Glomerular endothelial cell (primary cell): ENCODE measurements at regions not wholly inside any gene's neighbourhood (a gene's known extent, or its start where the extent isn't known, plus 50 kb on each side); places are given as distances from the start of the nearest gene placed in this dataset.
A peak's percentile ranks its signal among the peaks of the same experiment; 100 is the strongest.

Experiments used
- DNase-seq: peaks from one replicate; pipeline ENCODE4 v3.0.0-alpha.2; 2011; ENCODE audit warnings: low read depth, low spot score; ENCODE audit errors: extremely low read depth

DNA sequence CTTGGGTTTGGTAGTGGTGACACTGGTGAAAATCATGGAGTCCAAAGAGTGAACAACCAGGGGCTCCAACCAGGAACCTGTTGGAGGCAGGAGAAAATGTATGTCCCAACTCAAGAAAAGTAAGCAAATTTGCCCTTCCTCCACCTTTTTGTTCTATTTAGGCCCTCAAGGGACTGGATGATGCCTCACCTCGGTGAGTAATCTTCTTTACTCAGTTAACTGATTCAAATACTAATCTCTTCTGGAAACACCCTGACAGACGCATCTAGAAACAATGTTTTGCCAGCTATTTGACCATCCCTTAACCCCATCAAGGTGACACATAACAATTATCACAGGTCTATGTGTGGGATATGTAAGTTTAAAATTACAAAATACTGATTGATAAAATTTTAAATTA is 272.4 kb upstream of the FOXG1 start:
- DNase-seq = no peak

DNA sequence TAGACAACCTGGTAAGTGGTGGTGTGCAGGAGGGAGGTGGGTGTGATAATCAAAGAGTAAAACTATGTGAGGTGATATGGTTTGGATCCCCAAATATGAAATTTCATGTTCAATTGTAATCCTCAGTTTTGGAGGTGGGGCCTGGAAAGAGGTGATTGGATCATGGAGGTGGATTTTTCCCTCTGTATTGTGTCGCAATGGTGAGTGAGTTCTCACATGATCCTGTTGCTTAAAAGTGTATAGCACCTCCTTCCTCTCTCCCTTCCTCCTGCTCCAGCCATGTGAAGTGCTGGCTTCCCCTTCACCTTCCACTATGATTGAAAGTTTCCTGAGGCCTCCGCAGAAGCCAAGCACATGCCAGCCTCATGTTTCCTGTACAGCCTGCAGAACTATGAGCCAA is 270.2 kb upstream of the FOXG1 start:
- DNase-seq = no peak

DNA sequence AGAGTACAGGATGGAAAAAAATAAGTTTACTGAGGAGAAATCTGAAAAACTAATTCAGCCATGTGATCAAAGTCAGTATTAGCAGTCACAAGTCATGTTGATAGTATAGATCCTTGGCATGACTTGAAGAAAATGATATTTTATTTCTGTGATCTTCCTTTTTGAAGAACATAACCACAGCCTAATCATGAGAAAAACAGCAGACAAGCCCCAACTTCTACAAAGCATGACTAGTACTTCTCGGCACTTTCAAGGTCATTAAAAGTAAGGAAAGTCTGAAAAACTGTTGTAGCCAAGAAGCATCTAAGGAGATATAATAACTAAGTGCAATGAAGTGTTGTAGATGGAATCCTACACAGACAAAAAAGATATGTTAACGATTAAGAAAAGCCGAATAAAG is 264.1 kb upstream of the FOXG1 start:
- DNase-seq = no peak

DNA sequence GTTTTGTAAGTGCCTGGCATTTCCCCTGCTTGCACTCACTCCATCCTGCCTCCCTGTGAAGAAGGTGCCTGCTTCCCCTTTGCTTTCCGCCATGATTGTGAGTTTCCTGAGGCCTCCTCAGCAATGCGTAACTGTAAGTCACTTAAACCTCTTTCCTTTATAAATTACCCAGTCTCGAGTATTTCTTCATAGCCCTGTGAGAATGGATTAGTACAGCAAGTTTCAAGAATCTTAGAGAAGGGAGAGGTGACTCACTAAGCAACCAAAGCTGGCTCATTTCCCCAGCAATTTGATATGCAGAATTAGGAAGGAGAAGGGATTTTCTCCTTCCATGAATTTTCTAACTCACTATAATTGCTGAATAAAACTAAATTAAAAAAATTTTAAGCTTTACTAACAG is 251.0 kb upstream of the FOXG1 start:
- peak; percentile 10 for DNase-seq

DNA sequence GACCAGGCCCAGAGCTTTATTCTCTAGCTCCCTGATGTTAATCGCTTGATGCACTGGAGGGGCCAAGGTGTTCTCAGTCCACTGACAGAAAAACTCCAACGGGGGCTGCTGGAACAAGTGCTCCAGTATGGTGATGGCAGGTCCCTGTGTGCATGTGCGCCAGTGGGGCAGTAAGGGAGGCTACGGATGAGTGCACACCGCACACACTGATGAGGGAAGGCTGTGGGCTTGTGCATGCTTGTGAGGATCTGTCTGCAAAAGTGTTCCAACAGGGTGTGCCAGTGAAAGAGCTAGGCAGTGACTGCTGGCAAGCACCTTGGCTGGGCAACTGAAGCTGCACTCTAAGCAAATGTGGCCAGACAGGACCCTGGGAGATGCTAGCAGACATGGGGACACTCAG is 229.7 kb upstream of the FOXG1 start:
- DNase-seq = no peak

DNA sequence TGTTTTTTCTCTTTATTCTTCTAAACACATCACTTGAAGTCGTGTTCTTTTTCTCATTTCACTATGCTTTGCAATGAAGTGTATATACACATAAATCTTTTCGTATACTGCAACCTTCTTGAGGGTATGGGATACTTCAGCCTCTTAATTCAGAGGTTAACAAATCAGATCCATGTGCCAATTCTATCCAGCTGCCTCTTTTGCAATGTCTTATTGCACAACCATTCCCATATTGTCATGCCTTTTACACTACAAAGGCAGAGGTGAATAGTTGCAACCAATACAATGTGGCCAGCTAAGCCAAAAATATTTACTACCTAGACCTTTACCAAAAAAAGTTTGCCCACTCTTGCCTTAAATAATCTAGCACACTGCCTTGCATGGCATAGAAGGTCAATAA is 224.5 kb upstream of the FOXG1 start:
- DNase-seq = no peak

DNA sequence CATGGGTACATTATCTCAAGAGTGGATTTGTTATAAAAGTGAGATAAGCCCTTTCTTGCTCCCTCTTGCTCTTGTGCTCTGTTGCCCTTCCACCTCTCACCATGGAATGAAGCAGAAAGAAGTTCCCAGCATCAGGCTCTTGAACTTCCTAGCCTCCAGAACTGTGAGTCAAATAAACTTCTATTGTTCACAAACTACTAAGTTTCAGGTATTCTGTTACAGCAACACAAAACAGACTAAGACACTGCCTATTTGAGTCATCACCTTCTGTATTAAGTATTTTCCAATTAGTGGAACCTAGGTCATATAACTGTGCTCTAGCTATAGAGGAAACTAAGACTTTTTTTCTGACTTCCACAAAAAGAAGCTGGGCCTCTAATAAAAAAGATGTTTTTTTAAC is 201.2 kb upstream of the FOXG1 start:
- DNase-seq = no peak

DNA sequence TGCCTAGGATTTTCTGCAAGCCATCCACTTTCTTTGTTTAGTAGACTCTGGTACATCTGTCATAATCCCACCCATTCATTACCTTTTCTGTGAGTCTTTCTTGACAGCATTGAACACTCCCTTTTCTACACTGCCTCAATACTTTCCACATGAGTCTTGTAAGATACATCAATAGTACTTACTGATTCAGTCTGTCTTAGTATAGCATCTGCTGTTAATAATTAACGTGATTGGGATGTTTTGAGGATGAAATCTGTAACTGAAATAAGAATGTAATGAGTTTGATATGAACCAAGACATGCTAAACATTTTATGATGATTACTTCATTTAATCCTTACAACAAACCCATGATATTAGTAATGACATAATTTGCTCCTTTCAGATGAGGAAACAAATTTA is 196.2 kb upstream of the FOXG1 start:
- no peak for DNase-seq

DNA sequence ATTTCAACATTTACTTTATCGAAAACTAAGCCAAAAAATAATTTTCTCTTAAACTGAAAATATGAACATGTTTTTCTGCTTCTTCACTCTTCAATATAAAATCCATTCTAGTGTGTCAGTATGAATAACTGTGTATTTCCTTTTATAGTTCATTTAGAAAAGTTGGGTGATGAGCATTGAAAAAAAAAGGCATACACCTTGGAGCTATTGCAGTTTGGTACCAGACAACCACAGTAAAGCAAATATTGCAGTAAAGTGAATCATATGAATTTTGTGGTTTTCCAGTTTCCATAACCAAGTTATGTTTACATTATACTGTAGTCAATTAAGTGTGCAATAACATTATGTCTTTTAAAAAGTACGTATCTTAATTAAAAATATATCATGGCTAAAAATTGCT is 195.0 kb upstream of the FOXG1 start:
- no peak for DNase-seq

DNA sequence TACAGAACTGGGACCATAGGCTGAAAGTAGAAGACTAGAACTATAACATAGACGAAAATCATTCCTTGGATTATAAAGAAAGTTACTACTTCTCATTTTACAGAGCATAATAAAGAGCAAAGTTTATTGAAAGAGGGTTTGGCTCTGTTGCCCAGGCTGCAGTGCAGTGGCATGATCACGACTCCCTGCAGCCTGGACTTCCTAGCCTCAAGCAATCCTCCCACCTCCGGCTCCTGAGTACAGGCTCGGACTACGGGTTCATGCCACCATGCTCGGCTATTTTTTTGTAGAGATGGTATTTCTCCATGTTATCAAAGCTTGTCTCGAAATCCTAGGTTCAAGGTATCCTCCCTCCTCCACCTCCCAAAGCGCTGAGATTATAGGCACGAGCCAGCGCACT is 190.1 kb upstream of the FOXG1 start:
- no peak for DNase-seq

DNA sequence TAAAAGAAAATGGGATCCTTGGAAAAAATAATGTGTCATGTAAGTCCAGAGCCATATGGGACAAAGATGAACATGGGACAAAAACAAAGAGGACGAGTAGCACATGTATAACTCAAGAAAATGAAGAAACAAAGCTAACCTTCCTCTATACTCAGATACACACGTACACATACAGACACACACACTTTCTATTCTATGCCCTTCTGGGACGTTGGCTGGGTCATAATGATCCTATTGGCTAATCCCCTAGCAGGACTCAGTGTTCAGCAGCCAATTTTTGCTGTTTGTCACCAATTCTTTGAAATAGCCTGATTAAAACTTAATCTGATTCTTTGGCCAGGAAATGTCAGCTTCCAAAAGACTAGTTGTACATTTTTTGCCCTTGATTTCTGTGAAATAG is 189.4 kb upstream of the FOXG1 start:
- no peak for DNase-seq

DNA sequence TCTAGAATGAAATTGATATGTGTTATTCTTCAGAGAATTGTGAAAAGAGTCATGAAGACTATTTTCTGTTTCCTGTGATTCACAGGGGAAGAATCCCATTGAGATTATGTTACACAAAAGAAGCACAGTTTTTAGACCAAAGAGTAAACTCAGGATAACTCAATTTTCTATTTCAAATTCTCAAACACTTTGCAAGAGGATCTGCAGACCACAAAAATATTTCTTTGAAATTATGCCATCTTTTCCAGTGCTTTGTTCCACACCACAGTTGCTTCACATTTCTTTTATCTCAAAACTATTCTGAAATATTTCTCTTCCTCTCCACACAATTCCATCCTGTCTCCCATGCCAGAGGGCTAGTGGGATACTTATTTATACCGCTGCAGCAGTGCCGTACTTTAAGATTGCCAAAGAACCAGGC is 188.9 kb upstream of the FOXG1 start:
- no peak for DNase-seq

DNA sequence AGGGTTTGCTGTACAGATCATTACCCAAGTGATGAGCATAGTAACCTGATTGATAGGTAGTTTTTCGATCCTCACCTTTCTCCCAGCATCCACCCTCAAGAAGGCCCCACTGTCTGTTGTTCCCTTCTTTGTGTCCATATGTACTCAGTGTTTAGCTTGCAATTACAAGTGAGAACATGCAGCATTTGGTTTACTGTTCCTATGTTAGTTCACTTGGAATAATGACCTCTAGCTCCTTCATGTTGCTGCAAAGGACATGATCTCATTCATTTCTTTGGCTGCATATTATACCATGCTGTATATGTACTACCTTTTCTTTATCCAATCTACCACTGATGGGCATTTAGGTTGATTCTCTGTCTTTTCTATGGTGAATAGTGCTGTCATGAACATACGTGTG is 181.6 kb upstream of the FOXG1 start:
- DNase-seq = no peak

DNA sequence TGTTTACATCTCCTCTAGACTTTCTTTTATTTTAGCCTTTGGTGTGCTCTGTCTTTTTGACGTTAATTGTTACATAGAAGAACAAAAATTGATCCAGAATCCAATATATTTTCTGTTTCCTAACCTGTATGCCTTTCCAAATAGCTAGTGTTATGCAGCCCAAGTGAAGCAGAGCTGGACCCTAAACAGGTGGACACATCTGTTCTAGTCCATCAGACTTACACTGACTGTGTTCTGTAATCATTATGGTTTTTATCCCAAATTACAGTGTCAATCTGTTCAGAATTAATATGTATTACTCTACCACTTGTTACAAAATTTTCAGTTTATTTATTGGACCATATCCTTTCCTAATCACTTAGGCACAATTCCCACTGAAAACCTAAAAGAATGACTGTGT is 176.8 kb upstream of the FOXG1 start:
- no peak for DNase-seq

DNA sequence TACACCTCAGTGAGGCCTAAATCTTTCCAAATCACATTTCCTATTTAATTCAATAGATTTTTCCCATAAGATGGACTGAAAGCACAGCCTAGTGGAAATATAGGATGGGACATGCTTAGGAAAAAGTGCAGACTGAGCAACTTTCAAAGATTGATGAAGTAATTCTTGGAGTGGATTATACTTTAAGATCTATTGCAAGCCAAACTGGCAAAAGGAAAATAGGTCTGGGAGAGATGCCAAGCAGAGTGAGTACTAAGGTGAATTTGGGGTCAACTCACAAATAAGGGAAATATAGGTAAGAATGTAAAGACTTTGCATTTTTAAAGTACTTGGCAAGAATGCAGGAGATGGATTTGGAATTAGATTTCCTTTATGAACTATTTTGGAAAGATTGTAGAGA is 170.2 kb upstream of the FOXG1 start:
- DNase-seq = no peak

DNA sequence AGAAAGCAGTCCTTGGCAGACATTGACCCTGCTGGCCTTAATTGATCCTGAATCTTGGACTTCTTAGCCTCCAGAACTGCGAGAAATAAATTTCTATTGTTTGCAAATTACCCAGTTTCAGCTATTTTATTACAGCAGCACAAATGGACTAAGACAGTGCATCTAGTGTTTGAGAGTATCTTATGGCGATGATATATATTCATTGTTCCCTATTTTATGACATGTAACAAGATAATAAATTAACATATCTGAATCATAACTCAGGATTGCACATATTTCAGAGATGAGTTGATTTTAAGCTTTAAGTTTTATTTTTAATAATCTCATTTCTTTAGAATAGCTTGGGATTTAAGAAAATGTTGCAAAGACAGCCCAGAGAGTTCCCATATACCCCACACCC is 167.4 kb upstream of the FOXG1 start:
- DNase-seq = no peak

DNA sequence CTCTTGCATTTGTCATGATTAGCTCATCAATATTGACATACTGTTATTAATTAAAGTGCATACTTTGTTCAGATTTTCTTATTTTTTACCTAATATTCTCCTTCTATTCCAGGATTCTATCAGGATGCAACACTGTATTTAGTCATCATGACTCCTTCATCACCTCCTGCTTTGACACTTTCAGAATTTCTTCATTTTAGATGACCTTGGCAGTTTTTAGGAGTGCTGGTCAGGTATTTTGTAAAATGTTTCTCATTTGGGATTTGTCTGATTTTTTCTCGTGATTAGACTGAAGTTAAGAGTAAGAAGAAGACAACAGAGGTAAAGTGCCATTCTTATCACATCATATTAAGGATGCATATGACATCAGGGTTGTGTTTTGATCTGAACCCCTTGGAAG is 167.0 kb upstream of the FOXG1 start:
- DNase-seq = no peak

DNA sequence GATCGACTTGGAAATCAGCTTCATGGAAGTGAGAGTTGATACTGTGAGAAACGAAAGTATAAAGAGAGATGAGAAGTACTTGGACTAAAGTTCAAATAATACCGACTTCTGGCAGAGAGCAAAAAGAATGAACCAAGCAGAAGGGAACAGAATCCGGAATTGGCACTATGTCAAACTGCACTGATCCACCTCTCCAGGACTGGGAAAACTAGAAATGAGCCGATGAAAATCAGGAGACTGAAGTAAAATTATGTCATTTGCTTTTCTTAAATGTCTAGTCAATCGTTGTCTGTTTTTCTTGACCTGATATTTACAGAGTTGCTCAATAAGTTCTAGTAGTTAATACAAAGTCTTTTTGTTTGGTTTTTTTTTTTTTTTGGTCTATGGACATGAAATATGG is 163.0 kb upstream of the FOXG1 start:
- no peak for DNase-seq

DNA sequence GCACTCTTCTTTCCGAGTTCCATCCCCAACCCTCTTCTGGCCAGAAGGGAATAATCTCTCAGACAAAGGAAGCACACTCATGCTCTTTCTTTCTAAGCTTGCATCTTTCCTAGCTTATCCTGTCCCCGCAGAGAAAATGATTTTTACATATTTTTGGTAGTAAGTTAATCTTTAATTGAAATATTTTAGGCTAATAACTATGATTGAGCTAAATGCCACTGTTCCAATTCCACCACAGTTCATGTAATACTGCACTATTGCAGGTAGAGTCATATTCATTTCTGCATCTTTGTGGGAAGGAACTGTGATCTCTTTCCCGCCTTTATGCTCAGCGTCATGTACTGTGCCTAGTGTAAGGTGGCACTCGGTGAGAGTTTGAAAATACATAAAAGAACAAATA is 158.9 kb upstream of the FOXG1 start:
- no peak for DNase-seq

DNA sequence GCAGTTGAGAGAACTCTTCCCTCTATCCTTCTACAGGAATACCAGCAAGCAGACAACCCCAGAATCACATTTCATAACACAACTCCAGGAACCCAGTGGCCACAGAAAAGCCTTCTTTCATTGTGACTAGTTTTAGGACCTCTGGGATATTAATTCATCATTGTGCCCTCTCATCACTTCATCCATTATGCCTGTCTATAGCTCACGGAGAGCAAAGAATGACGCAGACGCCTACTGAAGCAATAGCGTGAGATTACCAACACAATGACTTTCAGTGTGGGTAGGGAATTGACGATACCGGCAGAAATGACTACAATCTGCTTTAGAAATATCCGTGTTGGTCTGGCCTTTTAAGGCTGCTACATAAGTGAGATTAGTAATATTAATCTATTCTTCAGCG is 158.1 kb upstream of the FOXG1 start:
- no peak for DNase-seq

DNA sequence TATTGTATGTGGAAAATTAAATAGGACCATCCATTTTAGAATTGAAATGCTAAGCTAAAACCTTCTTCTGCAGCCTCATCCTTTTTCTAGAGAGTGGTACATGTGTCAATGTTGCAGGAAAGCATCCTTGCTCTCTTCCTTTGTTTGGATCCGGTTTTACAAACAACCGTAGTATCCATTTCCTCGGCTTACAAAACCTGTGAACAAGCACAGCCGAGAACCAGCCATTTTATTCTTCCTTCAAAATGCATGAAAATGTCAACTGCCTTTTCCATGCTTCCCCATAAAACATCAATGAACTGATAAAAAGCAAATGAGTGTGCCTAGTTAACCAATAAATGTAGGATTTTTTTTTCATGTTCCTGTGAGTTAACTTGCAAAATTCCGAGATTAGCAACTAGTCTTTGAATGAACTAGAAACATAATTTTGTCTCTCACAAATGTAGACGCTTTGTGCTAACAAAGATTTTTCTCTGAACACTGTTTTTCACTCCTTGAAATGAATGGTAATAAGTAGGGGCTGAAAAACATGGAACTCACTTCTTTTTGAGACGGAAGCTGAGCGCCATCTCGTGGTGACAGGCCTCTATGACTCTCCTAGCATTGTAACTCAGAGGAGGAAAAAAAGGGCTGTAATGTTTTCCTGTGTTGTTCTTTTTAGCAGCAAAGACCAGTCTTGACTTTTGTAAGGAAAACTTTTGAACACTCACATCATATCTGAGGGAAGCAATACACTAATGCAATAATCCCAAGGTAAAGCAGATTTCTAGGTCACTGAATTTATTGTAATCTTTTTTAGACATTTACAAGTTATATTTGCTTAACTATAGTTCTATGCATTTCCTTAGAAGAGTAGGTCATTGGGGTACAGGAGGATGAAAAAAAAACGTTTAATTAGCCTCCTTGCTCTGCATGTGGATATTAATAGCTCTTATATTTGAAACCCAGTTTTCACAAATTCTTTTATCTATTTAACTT is 157.4 kb upstream of the FOXG1 start:
- DNase-seq = peak; percentile 25

DNA sequence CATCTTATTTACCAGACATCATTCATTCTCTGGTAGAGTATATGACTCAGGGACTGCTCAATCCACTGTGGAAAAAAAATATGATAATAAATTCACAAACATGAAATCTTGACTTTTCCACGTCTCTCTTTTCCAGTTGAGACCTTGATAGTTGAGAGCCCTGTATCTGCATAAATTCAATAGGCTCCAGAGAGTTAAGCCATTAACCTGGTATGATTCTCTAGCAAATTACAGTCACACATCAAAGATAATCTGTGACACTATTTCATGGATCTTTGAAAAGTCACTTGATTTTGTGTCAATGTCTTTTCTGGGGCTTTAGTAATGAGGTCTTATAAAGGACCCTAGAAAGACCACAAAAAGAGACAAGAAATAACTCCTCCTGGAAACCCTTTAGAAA is 154.2 kb upstream of the FOXG1 start:
- no peak for DNase-seq

DNA sequence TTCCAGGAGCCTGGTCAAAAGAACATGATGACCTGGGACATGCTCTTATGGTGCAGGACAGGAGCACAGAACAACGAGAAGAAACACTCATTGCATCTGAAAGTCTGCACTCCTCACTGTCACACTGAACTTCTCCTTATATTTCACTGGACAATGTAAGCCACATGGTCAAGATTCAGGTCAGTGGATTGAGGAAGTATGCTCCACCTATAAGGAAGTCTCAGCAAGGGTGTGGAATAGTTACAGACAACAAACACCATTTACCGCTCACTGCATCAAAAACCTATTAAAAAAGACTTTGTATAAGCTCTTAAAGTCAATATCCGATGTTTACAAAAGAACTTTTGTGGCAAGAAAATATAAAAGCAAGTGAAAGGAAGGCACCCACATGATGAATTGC is 153.1 kb upstream of the FOXG1 start:
- no peak for DNase-seq
